ENCODE measurements at regions not wholly inside any gene's neighbourhood (a gene's known extent, or its start where the extent isn't known, plus 50 kb on each side); places are given as distances from the start of the nearest gene placed in this dataset.

DNA sequence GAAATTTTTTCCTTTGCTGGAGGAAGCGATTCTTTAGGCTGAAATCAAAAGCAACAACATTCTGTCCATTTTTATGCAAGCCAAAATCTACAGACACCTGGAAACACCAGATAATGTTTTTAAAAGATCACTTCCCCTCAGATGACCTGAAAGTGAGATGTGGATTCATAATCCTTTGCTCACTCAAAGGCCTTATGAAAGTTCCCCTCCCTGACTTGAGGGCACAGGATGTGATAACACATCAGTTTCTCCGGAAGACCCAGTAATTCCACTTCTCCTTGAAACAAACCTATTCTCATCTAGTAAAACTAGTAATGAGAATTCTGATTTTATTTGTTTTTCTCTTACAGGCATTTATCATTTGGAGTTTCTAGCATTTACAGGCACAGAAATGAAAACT, 218.3 kb upstream of the RND3 start:
- TF ChIP-seq, protein P1, sequence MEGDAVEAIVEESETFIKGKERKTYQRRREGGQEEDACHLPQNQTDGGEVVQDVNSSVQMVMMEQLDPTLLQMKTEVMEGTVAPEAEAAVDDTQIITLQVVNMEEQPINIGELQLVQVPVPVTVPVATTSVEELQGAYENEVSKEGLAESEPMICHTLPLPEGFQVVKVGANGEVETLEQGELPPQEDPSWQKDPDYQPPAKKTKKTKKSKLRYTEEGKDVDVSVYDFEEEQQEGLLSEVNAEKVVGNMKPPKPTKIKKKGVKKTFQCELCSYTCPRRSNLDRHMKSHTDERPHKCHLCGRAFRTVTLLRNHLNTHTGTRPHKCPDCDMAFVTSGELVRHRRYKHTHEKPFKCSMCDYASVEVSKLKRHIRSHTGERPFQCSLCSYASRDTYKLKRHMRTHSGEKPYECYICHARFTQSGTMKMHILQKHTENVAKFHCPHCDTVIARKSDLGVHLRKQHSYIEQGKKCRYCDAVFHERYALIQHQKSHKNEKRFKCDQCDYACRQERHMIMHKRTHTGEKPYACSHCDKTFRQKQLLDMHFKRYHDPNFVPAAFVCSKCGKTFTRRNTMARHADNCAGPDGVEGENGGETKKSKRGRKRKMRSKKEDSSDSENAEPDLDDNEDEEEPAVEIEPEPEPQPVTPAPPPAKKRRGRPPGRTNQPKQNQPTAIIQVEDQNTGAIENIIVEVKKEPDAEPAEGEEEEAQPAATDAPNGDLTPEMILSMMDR (conservative IDR thresholded peaks at IDR 0.05) = no peak
- no peak for TF ChIP-seq ZFX (IDR thresholded peaks at IDR 0.05)
